GM21515 (cell line): ENCODE measurements at regions not wholly inside any gene's neighbourhood (a gene's known extent, or its start where the extent isn't known, plus 50 kb on each side); places are given as distances from the start of the nearest gene placed in this dataset.
"Not testable (repeated sequence)": the region's sequence is repeated elsewhere in the genome, so short reads cannot be mapped to it uniquely, and the experiment has no call there.

Experiments
- ATAC-seq: cut with Tn5 transposase; IDR thresholded peaks from one replicate; pipeline ENCODE4 v1.9.1; 2021; ENCODE audit not compliant: unreplicated experiment

- no peak for ATAC-seq
Measured at GRCh38 chr5:104146652-104147051, 584.1 kb upstream of the NUDT12 start.

- no peak for ATAC-seq
Measured at GRCh38 chr5:104139840-104140239, 577.3 kb upstream of the NUDT12 start.

GRCh38 chr5:104130320-104130719 is 567.7 kb upstream of the NUDT12 start:
- no peak for ATAC-seq

GRCh38 chr5:104128348-104128747 is 565.8 kb upstream of the NUDT12 start:
- no peak for ATAC-seq

- no peak for ATAC-seq
Measured at GRCh38 chr5:104126980-104127379, 564.4 kb upstream of the NUDT12 start.

GRCh38 chr5:104119529-104119928 is 556.9 kb upstream of the NUDT12 start:
- no peak for ATAC-seq

GRCh38 chr5:104111632-104112031 is 549.0 kb upstream of the NUDT12 start:
- ATAC-seq: no peak

- no peak for ATAC-seq
Measured at GRCh38 chr5:104096451-104096850, 533.9 kb upstream of the NUDT12 start.

GRCh38 chr5:104095527-104095926 is 532.9 kb upstream of the NUDT12 start:
- no peak for ATAC-seq

GRCh38 chr5:104088876-104089778 is 526.5 kb upstream of the NUDT12 start:
- no peak for ATAC-seq

GRCh38 chr5:104084896-104085295 is 522.3 kb upstream of the NUDT12 start:
- ATAC-seq: no peak

GRCh38 chr5:104082754-104083153 is 520.2 kb upstream of the NUDT12 start:
- no peak for ATAC-seq

- no peak for ATAC-seq
Measured at GRCh38 chr5:104081232-104081631, 518.6 kb upstream of the NUDT12 start.

GRCh38 chr5:104080646-104081175 is 518.1 kb upstream of the NUDT12 start:
- ATAC-seq: no peak

GRCh38 chr5:104079861-104080645 is 517.5 kb upstream of the NUDT12 start:
- not testable (repeated sequence) for ATAC-seq

GRCh38 chr5:104071887-104072286 is 509.3 kb upstream of the NUDT12 start:
- ATAC-seq: no peak

GRCh38 chr5:104062621-104063377 is 500.2 kb upstream of the NUDT12 start:
- no peak for ATAC-seq

GRCh38 chr5:104061707-104062106 is 499.1 kb upstream of the NUDT12 start:
- no peak for ATAC-seq

- ATAC-seq: no peak
Measured at GRCh38 chr5:104053353-104053649, 490.7 kb upstream of the NUDT12 start.

- ATAC-seq: no peak
Measured at GRCh38 chr5:104052558-104053352, 490.2 kb upstream of the NUDT12 start.
